HG02840 (cell line): ENCODE measurements at regions not wholly inside any gene's neighbourhood (a gene's known extent, or its start where the extent isn't known, plus 50 kb on each side); places are given as distances from the start of the nearest gene placed in this dataset.
"Not testable (repeated sequence)": the region's sequence is repeated elsewhere in the genome, so short reads cannot be mapped to it uniquely, and the experiment has no call there.

Source experiments
- ATAC-seq: cut with Tn5 transposase; IDR thresholded peaks from one replicate; pipeline ENCODE4 v1.9.1; 2021; ENCODE audit warnings: mild to moderate bottlenecking, moderate library complexity, moderate number of reproducible peaks; ENCODE audit not compliant: unreplicated experiment, low FRiP score

GRCh38 chr13:40342461-40342860 lies 324.0 kb downstream of the FOXO1 start:
- no peak for ATAC-seq

- ATAC-seq, result no peak
Observed at GRCh38 chr13:40342901-40343300, 323.5 kb downstream of the FOXO1 start.

- ATAC-seq, result no peak
Observed at GRCh38 chr13:40343550-40344269, 322.7 kb downstream of the FOXO1 start.

- no peak for ATAC-seq
Observed at GRCh38 chr13:40344270-40345148, 321.9 kb downstream of the FOXO1 start.

GRCh38 chr13:40345149-40345514 lies 321.3 kb downstream of the FOXO1 start:
- ATAC-seq, result no peak

- no peak for ATAC-seq
Observed at GRCh38 chr13:40345654-40346372, 320.6 kb downstream of the FOXO1 start.

- ATAC-seq, result no peak
Observed at GRCh38 chr13:40346592-40346991, 319.8 kb downstream of the FOXO1 start.

GRCh38 chr13:40348096-40348679 lies 318.3 kb downstream of the FOXO1 start:
- ATAC-seq, result no peak

GRCh38 chr13:40350283-40350992 lies 316.0 kb downstream of the FOXO1 start:
- no peak for ATAC-seq

GRCh38 chr13:40351537-40352379 lies 314.7 kb downstream of the FOXO1 start:
- no peak for ATAC-seq

GRCh38 chr13:40352380-40352778 lies 314.1 kb downstream of the FOXO1 start:
- no peak for ATAC-seq

GRCh38 chr13:40352802-40353562 lies 313.5 kb downstream of the FOXO1 start:
- no peak for ATAC-seq

GRCh38 chr13:40355126-40355724 lies 311.2 kb downstream of the FOXO1 start:
- no peak for ATAC-seq

- no peak for ATAC-seq
Observed at GRCh38 chr13:40356011-40356410, 310.4 kb downstream of the FOXO1 start.

GRCh38 chr13:40356458-40356857 lies 310.0 kb downstream of the FOXO1 start:
- not testable (repeated sequence) for ATAC-seq

- no peak for ATAC-seq
Observed at GRCh38 chr13:40362502-40362901, 303.9 kb downstream of the FOXO1 start.

GRCh38 chr13:40363653-40364052 lies 302.8 kb downstream of the FOXO1 start:
- ATAC-seq, result no peak

GRCh38 chr13:40366119-40366518 lies 300.3 kb downstream of the FOXO1 start:
- no peak for ATAC-seq
